GM18870 (cell line): ENCODE measurements at regions not wholly inside any gene's neighbourhood (a gene's known extent, or its start where the extent isn't known, plus 50 kb on each side); places are given as distances from the start of the nearest gene placed in this dataset.
"Not testable (repeated sequence)": the region's sequence is repeated elsewhere in the genome, so short reads cannot be mapped to it uniquely, and the experiment has no call there.

ENCODE experiments used
- ATAC-seq: cut with Tn5 transposase; IDR thresholded peaks from one replicate; pipeline ENCODE4 v1.9.1; 2021; ENCODE audit warnings: moderate library complexity; ENCODE audit not compliant: unreplicated experiment

DNA sequence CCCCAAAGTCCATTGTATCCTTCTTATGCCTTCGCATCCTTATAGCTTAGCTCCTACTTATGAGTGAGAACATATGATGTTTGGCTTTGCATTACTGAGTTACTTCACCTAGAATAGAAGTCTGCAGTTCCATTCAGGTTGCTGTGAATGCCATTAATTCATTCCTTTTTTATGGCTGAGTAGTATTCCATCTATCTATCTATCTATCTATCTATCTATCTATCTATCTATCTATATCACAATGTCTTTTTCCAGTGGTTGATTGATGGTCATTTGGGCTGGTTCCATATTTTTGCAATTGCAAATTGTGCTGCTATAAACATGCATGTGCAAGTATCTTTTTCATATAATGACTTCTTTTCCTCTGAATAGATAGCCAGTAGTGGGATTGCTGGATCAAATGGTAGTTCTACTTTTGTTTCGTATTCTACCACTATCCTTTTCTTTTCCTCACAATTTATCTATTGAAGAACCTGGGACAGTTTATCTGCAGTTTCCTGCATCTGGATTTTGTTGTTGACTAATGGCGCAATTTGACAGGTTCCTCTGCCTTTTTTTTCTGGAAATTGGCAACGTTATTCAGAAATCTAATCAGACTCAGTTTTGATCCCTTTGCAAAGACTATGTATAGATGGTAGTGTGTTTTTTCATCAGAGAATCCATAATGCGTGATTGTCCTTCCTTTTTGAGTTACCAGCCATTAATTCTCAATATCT, 287.2 kb downstream of the ARL4A start:
- no peak for ATAC-seq

DNA sequence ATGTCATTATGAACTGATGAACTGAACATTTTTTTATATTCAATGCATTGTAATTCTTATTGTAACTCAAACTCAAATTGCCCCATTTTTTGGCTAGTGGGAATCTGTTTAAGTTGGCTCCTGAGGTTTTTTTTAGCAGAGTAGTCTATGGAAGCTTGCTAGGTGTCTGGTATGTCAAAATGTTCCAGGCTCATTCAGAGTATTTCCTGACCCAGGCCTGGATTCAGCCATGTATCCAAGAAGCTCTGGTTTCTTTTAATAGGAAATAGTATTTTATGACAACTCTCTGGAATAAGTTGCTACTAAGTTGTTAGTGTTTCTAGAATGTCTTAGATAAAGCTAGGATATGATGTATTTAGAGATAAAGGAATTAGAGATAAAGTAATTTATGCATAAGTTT, 288.0 kb downstream of the ARL4A start:
- no peak for ATAC-seq

DNA sequence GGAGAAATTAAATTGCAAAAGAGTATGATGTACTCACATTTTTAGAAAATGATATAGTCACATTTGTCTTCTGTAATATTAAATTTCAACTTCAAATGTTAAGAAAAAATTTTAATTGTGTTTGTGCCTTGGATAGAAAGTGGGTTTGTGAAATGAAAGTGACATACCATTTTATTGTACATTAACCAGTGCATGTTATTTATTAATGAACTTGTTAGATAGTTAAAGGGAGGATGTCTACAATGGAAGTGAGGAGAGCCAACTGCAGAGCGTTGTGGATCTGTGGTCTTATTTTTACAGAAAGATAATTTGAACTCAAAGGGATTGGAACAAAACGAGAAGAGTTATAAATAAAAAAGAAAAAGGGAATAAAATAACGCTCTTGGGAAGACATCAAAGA, 291.7 kb downstream of the ARL4A start:
- no peak for ATAC-seq

DNA sequence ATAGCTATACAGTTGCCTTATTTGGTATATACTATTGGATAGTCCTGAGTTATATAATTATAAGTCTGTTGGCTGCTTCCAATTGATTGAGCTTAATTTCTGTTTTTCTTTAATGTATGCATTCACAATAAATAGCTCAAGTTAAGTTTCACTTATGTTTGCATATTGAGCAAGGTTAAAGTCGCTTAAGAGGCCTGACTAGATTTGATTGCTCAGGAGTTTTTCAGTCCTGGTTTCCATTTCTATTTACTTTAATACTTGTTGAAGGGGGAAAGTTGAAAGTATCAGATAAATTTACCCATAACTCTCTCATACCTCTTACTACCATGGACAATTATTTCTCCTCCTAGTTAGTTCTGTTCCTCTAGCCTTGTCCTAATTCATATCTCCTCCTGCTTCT, 294.7 kb downstream of the ARL4A start:
- no peak for ATAC-seq

DNA sequence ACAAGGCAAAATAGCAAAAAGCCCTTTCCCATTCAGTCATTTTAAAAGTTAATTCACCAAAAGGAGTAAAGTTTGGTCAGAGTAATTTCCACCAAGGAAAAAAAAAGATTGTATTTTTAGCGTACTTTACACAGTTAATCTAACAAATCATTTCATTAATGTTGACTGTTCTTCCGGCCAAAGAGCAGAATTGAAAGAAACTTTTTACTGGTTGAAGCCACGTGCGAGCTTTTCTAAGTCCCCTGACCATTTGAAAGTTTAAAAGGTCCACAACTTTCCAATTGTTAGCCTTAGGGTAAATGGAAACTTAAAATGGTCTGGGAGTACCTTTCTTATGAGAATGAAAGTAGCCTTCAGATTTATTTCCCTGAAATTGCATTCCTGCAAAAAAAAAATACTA, 296.7 kb downstream of the ARL4A start:
- no peak for ATAC-seq

DNA sequence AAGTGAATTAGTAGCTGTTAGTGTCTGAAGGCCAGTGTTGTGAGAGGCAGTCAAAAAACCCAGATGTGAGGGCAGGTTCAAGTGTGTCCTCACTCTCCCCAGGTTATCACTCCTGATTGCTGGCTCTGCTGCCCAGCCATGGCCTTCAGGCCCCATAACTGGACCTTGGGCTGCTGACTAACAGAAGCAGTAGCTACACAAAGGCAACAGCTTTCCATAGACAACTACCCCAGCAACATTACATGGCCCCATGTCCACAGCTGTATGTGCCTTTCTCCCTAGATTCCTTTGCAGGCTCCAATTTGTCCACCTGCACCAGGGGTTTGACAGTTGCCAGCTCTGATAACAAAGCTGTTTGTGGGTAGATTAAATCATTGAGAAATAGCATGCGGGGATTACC, 297.8 kb downstream of the ARL4A start:
- ATAC-seq: no peak

DNA sequence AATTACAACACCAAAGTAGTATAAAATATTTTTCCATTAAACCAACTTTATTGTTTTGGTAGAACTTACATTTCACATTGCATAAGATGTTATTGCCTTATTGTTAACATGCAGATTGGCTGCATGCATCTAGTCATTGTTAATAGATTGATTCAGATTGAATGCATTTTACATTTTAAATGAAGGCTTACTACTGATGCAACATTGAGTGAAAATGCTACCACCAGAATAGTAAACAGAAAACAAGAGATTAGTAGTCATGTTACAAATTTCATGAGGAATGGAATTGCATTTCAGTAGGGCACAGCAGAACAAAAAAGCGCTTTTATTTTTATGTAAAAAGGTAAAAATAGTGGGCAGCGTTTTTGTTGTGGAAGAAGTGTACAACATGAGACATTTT, 298.3 kb downstream of the ARL4A start:
- no peak for ATAC-seq

DNA sequence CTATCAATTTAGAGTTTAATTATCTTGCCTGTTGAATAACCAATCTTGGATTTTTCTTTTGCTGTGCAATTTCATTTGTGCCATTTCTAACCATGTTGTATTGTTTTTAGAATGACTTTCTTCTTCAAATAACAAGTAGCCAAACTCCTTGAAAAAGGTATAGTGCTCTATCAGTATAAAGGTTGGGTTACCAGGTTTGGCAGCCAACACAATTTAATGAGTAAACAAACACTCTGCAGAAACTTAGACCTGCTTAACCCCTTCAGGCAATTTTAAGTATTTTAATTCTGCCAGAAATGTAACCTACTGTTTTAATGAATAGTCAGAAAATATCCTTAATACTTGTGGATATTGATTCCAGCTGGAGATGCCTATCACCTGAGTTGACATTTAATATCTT, 299.8 kb downstream of the ARL4A start:
- no peak for ATAC-seq

DNA sequence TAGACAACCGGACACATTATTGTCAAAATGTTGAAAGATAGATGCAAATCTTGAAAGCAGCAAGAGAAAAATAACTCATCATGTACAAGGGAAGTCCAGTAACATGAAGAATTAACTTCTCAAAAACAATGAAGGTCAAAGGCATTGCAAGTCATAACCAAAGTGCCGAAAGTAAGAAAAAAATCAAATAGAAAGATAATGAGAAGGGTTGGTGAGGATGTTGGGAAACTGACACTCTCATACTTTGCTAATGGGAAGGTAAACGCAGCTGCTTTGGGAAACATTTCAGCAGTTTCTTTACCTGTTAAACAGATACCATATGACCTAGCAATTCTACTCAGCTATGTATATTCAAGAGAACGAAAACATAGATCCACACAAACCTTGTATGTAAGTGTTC, 303.0 kb downstream of the ARL4A start:
- ATAC-seq: no peak

DNA sequence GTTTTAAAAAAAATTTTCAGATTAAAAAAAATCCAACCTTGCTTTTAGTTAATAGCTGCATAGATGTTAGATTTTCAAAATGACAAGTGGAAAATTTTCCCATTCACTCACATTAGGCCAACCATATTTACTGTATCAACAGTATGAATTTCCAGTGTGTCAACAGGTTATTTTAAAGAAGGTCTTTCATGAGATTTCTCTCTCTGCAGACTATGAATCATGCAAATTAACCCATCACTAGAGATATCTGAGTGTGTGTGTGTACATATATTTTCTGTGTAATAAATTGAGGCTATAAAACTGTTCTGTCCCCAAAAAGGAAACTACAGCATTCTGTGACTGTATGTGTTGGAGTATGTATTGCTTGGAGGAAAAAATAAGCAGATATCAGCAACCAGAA, 305.6 kb downstream of the ARL4A start:
- ATAC-seq: no peak

DNA sequence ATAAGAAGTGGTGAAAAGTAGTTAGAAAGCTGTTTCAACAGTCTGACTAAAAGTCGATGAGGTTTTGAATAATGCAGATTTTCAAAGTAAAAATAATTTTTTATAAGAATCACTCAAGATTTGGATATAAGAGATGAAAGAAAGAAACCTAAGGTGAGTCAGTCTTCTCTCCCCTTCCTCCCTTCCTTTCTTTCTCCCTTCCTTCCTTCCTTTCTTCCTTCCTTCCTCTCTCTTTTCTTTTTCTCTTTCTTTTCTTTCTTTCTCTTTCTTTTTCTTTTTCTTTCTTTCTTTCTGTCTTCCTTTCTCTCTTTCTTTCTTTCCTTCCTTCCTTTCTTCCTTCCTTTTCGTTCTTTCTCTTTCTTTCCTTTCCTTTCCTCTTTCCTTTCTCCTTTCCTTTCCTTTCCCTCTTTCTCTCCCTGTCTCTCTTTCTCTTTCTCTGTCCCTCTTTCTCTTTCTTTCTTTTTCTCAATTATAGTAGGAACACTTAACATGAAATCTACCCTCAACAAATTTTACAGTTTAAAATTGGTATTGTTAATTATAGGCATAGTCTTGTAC, 308.6 kb downstream of the ARL4A start:
- ATAC-seq: no peak

DNA sequence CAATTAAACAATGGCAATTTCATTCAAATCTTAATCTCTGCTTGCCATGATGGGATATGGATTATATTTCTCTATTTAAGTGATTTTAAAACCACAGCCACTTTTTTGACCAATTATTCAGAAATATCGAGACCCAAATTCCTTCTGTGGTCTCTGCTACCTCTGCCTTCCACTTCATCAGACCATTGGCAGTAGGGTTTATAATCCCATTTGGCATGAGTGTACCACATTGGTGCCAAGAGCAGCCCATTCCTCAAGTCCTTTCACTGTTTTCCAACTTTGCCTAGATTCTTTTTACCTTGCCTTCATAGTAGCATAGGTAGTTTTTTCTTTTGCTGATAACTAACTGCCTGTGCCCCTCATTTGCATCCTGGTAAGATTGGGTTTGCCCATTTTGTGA, 319.9 kb downstream of the ARL4A start:
- ATAC-seq: no peak

DNA sequence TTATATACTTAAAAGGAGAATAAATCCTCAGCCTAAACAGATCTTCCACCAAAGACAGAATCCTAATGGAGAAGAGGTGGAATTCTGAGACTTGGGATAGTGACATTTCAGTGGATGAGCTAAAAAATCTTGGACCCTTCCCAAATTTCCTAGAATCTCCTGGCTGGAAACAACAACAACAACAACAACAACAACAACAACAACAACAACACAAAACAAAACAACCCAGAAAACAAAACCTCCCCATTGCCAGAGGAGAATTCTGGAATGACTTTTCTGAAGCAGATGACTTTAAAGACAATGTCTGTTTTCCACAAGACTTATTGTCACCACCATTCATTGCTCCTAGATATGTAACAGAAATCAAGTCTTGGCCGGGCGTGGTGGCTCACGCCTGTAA, 322.1 kb downstream of the ARL4A start:
- no peak for ATAC-seq

DNA sequence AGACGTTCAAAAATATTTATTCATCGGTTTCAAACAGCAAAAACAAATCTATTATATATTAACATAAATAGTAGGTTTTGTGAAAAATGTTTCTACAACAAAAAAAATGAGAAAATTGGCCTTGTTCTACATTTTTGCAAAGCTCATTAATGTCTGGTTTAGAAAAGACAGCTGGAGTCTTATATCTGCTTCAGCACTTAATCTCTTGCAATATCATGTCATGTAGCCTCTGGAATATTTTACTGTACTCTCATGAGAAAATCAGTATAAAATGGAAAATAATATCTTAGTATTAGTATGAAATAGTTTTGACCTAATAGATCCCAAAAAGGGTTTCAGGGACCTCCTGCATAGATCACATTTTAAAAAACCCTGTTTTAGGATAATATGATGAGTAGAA, 326.6 kb downstream of the ARL4A start:
- no peak for ATAC-seq

DNA sequence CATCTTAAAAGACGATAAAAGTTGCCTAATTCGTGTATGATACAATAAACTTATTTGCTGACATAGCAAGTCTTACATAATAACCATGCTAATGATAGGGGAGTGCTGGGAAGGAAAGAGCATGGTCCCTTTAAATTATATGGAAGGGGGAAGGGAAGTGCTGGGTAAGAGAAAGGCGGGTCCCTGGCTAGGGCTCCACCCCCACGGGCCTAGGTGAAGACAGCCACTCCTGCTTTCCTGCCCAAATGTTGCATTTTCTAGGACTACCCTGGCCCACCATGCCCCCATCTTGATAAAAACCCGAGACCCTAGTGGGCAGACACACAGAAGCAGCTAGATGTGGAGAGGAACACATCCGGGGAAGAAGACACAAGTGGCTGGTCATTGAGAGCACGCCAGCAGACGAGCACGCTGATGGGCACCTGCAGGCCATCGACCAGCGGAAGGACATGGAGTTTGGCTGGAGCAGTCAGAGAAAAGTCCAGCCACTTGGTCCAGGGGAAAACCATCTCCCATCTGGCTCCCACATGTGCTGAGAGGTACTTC, 328.7 kb downstream of the ARL4A start:
- ATAC-seq: no peak

DNA sequence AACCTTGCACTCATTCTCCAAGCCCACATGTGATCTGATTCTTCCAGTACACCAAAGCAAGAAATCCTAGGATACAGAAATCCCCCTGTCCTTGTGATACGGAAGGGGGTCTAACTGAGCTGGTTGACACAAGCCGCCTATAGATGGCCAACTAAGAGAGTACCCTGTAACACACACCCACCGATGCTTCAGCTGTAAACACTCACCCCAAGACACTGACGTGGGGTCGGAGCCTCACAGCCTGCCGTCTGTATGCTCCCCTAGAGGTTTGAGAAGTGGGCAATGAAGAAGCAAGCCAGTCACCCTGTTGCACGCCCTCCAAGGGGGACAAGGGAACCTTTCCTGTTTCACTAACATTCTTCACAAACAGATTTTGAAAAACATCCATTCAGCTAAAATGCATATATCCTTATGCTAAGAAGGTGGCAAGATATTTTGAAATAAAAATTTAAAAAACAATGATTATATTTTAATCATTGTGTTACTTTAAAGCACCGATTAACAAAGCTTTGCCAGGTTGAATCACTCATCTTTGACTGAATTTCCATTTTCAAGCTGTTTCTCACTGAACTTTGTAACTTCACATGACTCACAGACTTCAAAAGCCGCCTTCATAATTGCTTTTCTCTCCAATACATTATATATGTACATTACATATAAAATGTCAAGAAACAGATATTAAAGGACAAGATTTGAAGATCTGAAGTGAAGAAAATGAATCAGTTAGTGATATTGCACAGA, 329.3 kb downstream of the ARL4A start:
- ATAC-seq: no peak

DNA sequence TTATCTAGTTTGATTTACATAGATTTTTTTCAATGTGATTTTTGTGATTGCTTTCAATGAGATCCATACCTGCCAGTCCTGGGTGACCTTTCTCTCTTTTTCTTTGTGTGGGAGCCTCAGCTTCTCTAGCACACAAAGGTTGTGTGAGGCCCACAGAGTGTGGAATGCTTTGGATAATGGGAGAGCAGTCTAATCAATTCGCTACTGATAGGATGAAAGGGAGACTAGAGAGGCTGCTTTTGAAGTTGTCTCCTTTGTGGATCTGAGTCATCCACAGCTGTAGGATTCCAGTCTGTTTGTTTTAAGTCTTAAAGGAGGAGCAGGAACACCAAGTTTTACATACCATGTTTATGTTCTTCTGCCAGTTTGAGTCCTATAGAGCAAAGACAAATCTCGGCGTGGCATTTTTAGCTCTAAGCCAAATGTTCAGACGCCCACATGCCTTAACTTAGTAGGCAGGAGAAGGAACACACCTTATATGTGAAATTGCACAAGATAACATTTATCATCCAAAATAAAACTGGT, 330.0 kb downstream of the ARL4A start:
- ATAC-seq: no peak

DNA sequence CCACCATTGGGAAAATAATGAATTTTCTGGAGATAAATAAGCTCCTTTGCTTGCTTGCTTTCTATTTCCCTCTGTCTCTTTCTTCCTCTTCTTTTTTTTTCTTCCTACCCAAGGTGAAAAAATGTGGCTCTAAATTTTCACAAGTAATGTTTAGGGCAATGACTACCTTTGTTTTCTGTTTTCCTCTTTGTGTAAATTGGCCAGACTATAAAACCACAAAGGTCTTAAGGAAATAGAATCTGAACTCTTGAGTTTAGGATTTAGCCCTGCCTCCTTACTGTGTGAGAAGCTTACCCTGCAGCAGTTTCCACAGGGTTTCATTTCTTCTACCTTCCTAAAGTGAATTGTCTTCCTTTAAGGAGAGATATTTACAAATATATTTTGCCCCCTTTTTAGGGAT, 330.4 kb downstream of the ARL4A start:
- ATAC-seq: no peak

DNA sequence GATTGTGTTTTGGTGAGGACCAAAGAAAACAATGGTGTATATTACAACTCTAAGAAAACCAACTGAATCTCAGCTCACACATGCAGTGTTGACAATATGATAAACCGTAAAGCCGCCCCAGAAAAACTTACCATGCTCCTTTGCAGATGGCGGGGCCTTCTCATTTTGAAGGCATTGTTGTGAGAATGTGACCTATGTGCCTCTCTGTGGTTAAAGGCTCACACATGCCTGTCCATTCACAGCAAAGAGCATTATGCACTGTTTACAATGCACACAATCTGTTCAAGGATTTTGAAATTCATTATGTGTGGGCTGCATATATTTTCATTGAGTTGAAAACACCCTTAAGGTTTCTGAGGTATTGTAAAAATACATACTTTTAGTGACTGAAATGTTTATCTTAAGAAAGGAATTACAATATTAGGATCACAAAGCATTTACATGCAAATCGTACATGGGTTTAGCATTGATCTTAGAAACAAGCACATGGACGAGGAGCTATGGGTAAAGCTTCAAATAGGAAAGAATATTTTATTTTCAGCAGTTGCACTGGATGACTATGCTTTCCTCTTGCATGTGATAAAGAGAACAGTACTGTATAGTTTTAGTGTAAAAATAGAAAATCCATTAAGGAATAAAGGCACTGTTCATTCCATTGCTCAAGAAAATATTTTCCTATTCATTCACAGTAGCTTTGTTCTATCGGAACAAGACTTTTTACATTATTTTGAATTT, 334.3 kb downstream of the ARL4A start:
- ATAC-seq: no peak

DNA sequence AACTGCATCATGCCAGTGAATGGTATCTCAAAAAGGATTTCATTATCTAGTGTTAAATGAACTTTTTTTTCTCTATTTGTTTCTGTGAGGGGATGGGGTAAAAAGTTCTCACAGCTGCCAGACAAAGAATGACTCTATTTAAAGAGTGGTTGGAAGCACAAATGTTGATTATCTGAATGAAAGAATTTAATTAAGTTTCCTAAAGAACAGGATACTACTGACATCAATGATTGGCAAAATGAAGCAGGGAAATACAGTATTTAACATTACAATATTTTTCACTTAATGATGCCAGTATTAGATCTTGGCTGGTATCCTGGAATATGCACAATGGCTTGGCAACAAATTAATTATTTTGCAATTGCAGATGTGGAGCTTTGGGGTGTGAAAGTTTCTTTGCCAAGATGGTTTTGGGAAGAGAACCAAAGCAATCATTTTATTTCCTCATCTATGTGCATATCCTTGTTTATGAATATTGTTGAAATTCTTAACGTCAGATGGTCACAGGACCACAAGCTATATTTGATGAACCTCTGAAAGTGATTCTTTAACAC, 336.8 kb downstream of the ARL4A start:
- no peak for ATAC-seq

DNA sequence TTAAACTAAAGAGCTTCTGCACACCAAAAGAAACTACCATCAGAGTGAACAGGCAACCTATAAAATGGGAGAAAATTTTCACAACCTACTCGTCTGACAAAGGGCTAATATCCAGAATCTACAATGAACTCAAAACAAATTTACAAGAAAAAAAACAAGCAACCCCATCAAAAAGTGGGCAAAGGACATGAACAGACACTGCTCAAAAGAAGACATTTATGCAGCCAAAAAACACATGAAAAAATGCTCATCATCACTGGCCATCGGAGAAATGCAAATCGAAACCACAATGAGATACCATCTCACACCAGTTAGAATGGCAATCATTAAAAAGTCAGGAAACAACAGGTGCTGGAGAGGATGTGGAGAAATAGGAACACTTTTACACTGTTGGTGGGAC, 337.6 kb downstream of the ARL4A start:
- ATAC-seq: not testable (repeated sequence)
